HK-2 (cell line): ENCODE measurements at regions not wholly inside any gene's neighbourhood (a gene's known extent, or its start where the extent isn't known, plus 50 kb on each side); places are given as distances from the start of the nearest gene placed in this dataset.

Source experiments
- DNase-seq: peaks from one replicate; pipeline ENCODE4 v3.0.0-alpha.2; 2018; ENCODE audit not compliant: unreplicated experiment

GRCh38 chr6:169339731-169340309 lies 86.2 kb upstream of the THBS2 start:
- DNase-seq: no peak

- no peak for DNase-seq
Observed at GRCh38 chr6:169339025-169339424, 85.4 kb upstream of the THBS2 start.

- DNase-seq: no peak
Observed at GRCh38 chr6:169337886-169338445, 84.3 kb upstream of the THBS2 start.

GRCh38 chr6:169335301-169335700 lies 81.7 kb upstream of the THBS2 start:
- DNase-seq: no peak

- no peak for DNase-seq
Observed at GRCh38 chr6:169332250-169332649, 78.6 kb upstream of the THBS2 start.

GRCh38 chr6:169328112-169328801 lies 74.6 kb upstream of the THBS2 start:
- DNase-seq: peak; percentile 15

- peak; percentile 27 for DNase-seq
Observed at GRCh38 chr6:169326067-169326799, 72.6 kb upstream of the THBS2 start.

GRCh38 chr6:169324656-169325459 lies 71.2 kb upstream of the THBS2 start:
- no peak for DNase-seq

- no peak for DNase-seq
Observed at GRCh38 chr6:169324086-169324485, 70.4 kb upstream of the THBS2 start.

GRCh38 chr6:169323221-169323620 lies 69.6 kb upstream of the THBS2 start:
- DNase-seq: no peak

GRCh38 chr6:169321546-169321945 lies 67.9 kb upstream of the THBS2 start:
- no peak for DNase-seq

- DNase-seq: no peak
Observed at GRCh38 chr6:169320013-169320412, 66.4 kb upstream of the THBS2 start.

GRCh38 chr6:169317441-169318202 lies 64.0 kb upstream of the THBS2 start:
- no peak for DNase-seq

GRCh38 chr6:169316651-169317050 lies 63.0 kb upstream of the THBS2 start:
- DNase-seq: no peak

GRCh38 chr6:169315830-169316614 lies 62.4 kb upstream of the THBS2 start:
- no peak for DNase-seq

GRCh38 chr6:169313347-169314010 lies 59.8 kb upstream of the THBS2 start:
- no peak for DNase-seq

GRCh38 chr6:169312658-169313346 lies 59.2 kb upstream of the THBS2 start:
- DNase-seq: no peak

GRCh38 chr6:169310983-169311382 lies 57.3 kb upstream of the THBS2 start:
- no peak for DNase-seq
